Ovary (tissue), 3 donors: ENCODE measurements at regions not wholly inside any gene's neighbourhood (a gene's known extent, or its start where the extent isn't known, plus 50 kb on each side); places are given as distances from the start of the nearest gene placed in this dataset.

Source experiments
- EP300 ChIP-seq: sonication (generic); formaldehyde crosslinking; IDR thresholded peaks from one replicate; pipeline ENCODE4 v1.6.1; 2017; ENCODE audit warnings: antibody characterized with exemption
- POLR2A ChIP-seq: fragments of 450-650 bp; IDR thresholded peaks from one replicate; pipeline ENCODE4 v1.6.1; 2017; ENCODE audit warnings: antibody characterized with exemption, mild to moderate bottlenecking, moderate library complexity
- TF ChIP-seq, protein P1 (sequence below), 3 donors: fragments of 450-650 bp in 2 of 3; fragments of 200-600 bp in 1 of 3; IDR thresholded peaks; one replicate each; pipeline versions ENCODE4 v1.5.1 to v1.8.0; 2016 to 2022; ENCODE audit warnings: antibody characterized with exemption in 3 of 3, mild to moderate bottlenecking in 1 of 3
- donor health status: DM: no; HTN: no; CAD: no.

DNA sequence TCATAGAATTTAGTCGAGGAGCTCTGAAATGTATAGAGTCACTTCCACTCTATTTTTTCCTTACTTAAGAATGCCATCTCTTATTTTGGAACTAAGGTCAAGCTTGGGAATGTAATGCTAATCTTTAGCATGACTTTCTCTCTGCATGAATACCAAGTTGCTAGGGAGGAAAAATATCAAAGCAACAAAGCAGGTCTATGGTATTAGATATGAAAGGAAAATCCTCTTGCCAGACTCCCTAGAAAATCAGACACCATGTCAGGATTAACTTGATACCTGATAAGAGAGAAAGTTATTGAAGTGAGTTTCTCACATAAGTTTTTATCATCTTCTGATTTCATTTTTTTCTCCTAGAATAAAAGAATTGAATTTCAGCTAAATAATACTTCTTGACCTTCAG, 341.7 kb upstream of the ZNF804A start:
- TF ChIP-seq, protein P1, sequence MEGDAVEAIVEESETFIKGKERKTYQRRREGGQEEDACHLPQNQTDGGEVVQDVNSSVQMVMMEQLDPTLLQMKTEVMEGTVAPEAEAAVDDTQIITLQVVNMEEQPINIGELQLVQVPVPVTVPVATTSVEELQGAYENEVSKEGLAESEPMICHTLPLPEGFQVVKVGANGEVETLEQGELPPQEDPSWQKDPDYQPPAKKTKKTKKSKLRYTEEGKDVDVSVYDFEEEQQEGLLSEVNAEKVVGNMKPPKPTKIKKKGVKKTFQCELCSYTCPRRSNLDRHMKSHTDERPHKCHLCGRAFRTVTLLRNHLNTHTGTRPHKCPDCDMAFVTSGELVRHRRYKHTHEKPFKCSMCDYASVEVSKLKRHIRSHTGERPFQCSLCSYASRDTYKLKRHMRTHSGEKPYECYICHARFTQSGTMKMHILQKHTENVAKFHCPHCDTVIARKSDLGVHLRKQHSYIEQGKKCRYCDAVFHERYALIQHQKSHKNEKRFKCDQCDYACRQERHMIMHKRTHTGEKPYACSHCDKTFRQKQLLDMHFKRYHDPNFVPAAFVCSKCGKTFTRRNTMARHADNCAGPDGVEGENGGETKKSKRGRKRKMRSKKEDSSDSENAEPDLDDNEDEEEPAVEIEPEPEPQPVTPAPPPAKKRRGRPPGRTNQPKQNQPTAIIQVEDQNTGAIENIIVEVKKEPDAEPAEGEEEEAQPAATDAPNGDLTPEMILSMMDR (IDR thresholded peaks at IDR 0.05), result no peak
- TF ChIP-seq POLR2A (no peak), EP300 (no peak)
